ENCODE measurements at regions not wholly inside any gene's neighbourhood (a gene's known extent, or its start where the extent isn't known, plus 50 kb on each side); places are given as distances from the start of the nearest gene placed in this dataset.
"Not testable (repeated sequence)": the region's sequence is repeated elsewhere in the genome, so short reads cannot be mapped to it uniquely, and the experiment has no call there.

GRCh38 chr21:32089766-32090165, 189.1 kb downstream of the MIS18A start:
- DNase-seq: no peak

GRCh38 chr21:32088471-32088870, 190.4 kb downstream of the MIS18A start:
- no peak for DNase-seq

GRCh38 chr21:32087447-32087846, 191.4 kb downstream of the MIS18A start:
- DNase-seq: no peak

- DNase-seq: no peak
Measured at GRCh38 chr21:32083197-32083596, 195.7 kb downstream of the MIS18A start.

GRCh38 chr21:32082466-32082865, 196.4 kb downstream of the MIS18A start:
- no peak for DNase-seq

GRCh38 chr21:32073593-32073992, 200.8 kb downstream of the HUNK start:
- no peak for DNase-seq

DNA sequence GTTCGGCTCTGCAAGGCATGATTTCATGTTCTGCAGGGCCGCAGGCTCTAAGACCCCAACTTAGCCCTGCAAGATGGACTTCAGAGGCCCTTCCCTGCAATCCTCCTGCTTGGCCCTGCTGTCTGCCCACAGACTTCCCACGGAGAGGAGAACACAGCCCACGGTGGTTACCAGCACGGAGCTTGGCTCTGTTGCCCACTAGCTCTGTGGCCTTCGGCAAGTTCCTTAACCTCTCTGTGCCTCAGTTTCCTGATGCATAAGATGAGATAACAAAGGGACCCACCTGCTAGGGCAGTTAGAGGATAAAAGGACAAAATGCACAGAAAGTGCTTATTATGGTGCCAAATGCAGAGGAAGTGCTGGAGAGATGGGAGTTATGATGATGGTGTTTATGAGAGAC, 200.4 kb downstream of the HUNK start:
- DNase-seq: no peak

- not testable (repeated sequence) for DNase-seq
Measured at GRCh38 chr21:32071620-32072019, 198.8 kb downstream of the HUNK start.

GRCh38 chr21:32070676-32071330, 198.0 kb downstream of the HUNK start:
- no peak for DNase-seq

- DNase-seq: no peak
Measured at GRCh38 chr21:32070126-32070525, 197.3 kb downstream of the HUNK start.

- no peak for DNase-seq
Measured at GRCh38 chr21:32065654-32066053, 192.8 kb downstream of the HUNK start.

DNA sequence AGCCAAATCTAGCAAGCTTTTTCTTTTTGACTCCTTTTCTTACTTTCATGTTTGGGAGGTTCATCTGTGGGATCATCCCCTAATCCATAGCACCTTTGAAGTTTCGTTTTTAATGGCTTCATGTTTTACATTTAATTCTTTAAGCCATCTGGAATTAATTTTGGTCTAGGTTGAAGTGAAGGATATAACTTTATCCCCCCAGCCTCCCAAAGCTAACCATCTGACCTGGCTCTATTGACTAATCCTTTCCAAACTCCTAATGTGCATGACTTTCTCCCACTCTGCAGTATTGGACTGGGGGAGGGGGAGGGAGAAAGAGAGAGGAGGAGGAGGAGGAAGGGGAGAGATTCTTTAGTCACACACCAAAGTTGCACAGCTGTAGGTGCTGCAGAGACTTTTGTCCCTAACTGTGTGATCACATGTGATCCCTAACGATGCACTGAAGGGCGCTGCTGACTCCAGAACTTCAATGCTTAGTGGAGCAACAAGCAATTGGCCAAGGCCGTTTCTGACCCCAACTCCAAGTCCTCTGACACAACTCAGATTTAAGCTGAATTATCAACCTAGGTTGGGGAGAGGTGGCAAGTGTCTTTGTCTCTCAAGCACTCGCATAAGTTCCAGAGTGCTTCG, 191.6 kb downstream of the HUNK start:
- DNase-seq: no peak

DNA sequence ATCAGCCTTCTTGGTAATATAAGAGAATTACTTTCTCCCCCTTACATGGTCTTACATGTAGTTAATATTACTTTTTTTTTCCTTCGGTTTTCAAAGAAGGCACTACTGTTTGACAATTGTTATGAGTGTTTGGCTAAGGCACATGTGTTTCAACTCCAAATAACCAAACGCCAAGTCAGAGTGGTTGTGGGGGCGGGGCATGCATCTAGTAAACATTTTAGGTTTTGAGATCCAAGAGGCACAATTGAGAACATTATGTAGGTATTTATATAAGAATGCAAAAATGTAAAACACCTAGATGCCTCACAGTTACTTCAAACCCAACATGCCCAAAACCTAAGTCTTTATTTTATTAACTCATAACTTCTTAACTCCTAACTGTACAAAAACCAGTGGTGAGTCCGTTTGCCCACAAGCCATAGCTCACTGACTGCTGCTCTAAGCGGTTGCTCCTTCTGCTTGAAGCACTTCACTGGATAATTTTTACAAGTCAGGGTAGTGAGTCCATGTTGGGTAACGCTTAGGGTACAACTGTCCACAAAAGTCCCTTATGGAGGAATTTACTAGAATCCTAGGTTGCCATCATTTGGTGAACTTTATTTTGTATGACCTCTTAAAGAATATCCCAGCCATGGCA, 189.9 kb downstream of the HUNK start:
- DNase-seq: no peak

DNA sequence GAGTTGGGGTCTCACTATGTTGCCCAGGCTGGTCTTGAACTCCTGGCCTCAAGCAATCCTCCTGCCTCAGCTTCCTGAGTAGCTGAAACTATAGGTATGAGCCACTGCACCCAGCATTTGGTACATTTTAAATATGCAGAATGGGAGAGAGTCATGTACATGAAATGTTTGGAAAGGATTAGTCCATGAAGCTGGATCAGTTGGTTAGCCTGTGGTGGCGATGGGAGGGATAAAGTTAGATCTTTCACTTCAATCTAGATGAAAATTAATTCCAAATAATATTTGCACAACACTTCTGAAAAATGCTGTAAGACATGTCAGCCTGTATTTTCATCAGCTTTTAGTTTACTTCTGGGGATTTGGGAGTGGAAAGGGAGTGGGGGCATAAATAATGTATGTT, 188.9 kb downstream of the HUNK start:
- no peak for DNase-seq

- no peak for DNase-seq
Measured at GRCh38 chr21:32056791-32057190, 184.0 kb downstream of the HUNK start.

DNA sequence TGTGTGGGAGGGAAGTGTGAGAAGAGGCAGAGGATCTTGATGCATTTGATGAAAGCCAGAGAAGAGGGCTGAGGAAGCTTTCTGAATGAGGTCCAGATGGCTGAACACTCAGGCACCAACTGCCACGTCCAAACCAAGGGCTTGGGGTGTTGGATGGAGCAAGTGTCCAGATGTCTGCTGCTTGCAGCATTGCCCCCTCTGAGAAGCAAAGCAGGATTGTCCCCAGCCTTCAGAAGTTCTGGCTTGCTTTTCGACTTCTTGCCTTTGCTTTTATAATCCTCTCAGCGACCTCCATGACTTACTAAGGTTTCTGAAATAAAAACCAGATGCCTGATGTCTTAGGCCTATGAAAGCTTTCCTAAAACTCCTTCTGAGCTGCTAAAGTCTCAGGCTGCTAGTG, 182.5 kb downstream of the HUNK start:
- DNase-seq: no peak

Measured in C1 segment of cervical spinal cord (tissue), 14 donors.